ENCODE measurements at regions not wholly inside any gene's neighbourhood (a gene's known extent, or its start where the extent isn't known, plus 50 kb on each side); places are given as distances from the start of the nearest gene placed in this dataset.

- TF ChIP-seq EZH2 (IDR thresholded peaks at IDR 0.05; ENCODE audit: borderline replicate concordance, low read depth, low read length, severe bottlenecking) = no peak
- no peak for TF ChIP-seq CTCF (IDR thresholded peaks at IDR 0.05; ENCODE audit: borderline replicate concordance, extremely low read depth, low read length, poor library complexity, severe bottlenecking)
- DNase-seq = no peak
- H3K27me3 ChIP-seq (ENCODE audit: insufficient read depth, low read length, poor library complexity) = peaks cover 12% of the 10 kb centered on the region
- no peaks in the 10 kb centered on the region for H3K79me2 ChIP-seq (ENCODE audit: insufficient read depth, low read length)
- H3K4me1 ChIP-seq (ENCODE audit: insufficient read depth, low read length) = no peaks in the 10 kb centered on the region
- H3K27ac ChIP-seq (ENCODE audit: low read length) = no peak overlapping the region
- no peaks in the 10 kb centered on the region for H3K36me3 ChIP-seq (ENCODE audit: insufficient read depth, low read length)
- H3K4me2 ChIP-seq (ENCODE audit: insufficient read depth, low read length) = no peak overlapping the region
- no peaks in the 10 kb centered on the region for H4K20me1 ChIP-seq (ENCODE audit: insufficient read depth, low read length)
- H3K4me3 ChIP-seq (ENCODE audit: low read depth in 1 of 2, low read length in 2 of 2) = no peak overlapping the region
- H2AFZ ChIP-seq (ENCODE audit: low read depth, low read length) = no peak overlapping the region
- H3K9ac ChIP-seq (ENCODE audit: low read depth, low read length) = no peak overlapping the region
- no peaks in the 10 kb centered on the region for H3K9me3 ChIP-seq (ENCODE audit: insufficient read depth, low read length, severe bottlenecking)
- ATAC-seq (ENCODE audit: insufficient read depth, low read depth) = no peak
Measured at GRCh38 chr3:171943262-171944117, 95.9 kb upstream of the FNDC3B start.

- Histone ChIP-seq H3K79me2 (ENCODE audit: insufficient read depth, low read length) (no peaks in the 10 kb centered on the region), H4K20me1 (ENCODE audit: insufficient read depth, low read length) (no peaks in the 10 kb centered on the region), H3K4me2 (ENCODE audit: insufficient read depth, low read length) (no peak overlapping the region), H3K27me3 (ENCODE audit: insufficient read depth, low read length, poor library complexity) (peaks cover 10% of the 10 kb centered on the region), H2AFZ (ENCODE audit: low read depth, low read length) (no peak overlapping the region), H3K9me3 (ENCODE audit: insufficient read depth, low read length, severe bottlenecking) (no peaks in the 10 kb centered on the region), H3K9ac (ENCODE audit: low read depth, low read length) (no peak overlapping the region), H3K4me1 (ENCODE audit: insufficient read depth, low read length) (no peaks in the 10 kb centered on the region), H3K36me3 (ENCODE audit: insufficient read depth, low read length) (no peaks in the 10 kb centered on the region), H3K4me3 (ENCODE audit: low read depth in 1 of 2, low read length in 2 of 2) (no peak overlapping the region), H3K27ac (ENCODE audit: low read length) (no peak overlapping the region)
- TF ChIP-seq EZH2 (IDR thresholded peaks at IDR 0.05; ENCODE audit: borderline replicate concordance, low read depth, low read length, severe bottlenecking) (no peak), CTCF (IDR thresholded peaks at IDR 0.05; ENCODE audit: borderline replicate concordance, extremely low read depth, low read length, poor library complexity, severe bottlenecking) (no peak)
- ATAC-seq (ENCODE audit: insufficient read depth, low read depth) = no peak
- DNase-seq = no peak
Measured at GRCh38 chr3:171944118-171945016, 95.0 kb upstream of the FNDC3B start.

- Histone ChIP-seq H3K4me1 (ENCODE audit: insufficient read depth, low read length) (no peaks in the 10 kb centered on the region), H4K20me1 (ENCODE audit: insufficient read depth, low read length) (no peaks in the 10 kb centered on the region), H3K27me3 (ENCODE audit: insufficient read depth, low read length, poor library complexity) (no peaks in the 10 kb centered on the region), H3K4me3 (ENCODE audit: low read depth in 1 of 2, low read length in 2 of 2) (no peak overlapping the region), H3K9ac (ENCODE audit: low read depth, low read length) (no peak overlapping the region), H3K27ac (ENCODE audit: low read length) (no peak overlapping the region), H3K4me2 (ENCODE audit: insufficient read depth, low read length) (no peak overlapping the region), H3K9me3 (ENCODE audit: insufficient read depth, low read length, severe bottlenecking) (no peaks in the 10 kb centered on the region), H3K79me2 (ENCODE audit: insufficient read depth, low read length) (no peaks in the 10 kb centered on the region), H2AFZ (ENCODE audit: low read depth, low read length) (no peak overlapping the region), H3K36me3 (ENCODE audit: insufficient read depth, low read length) (no peaks in the 10 kb centered on the region)
- no peak for TF ChIP-seq CTCF (IDR thresholded peaks at IDR 0.05; ENCODE audit: borderline replicate concordance, extremely low read depth, low read length, poor library complexity, severe bottlenecking)
- no peak for TF ChIP-seq EZH2 (IDR thresholded peaks at IDR 0.05; ENCODE audit: borderline replicate concordance, low read depth, low read length, severe bottlenecking)
- ATAC-seq (ENCODE audit: insufficient read depth, low read depth) (no peak), DNase-seq (no peak)
Measured at GRCh38 chr3:171948674-171949073, 90.7 kb upstream of the FNDC3B start.

Measured in DND-41 (cell line).